Duodenal mucosa (tissue), 2 donors: ENCODE measurements at regions not wholly inside any gene's neighbourhood (a gene's known extent, or its start where the extent isn't known, plus 50 kb on each side); places are given as distances from the start of the nearest gene placed in this dataset.
"Not testable (repeated sequence)": the region's sequence is repeated elsewhere in the genome, so short reads cannot be mapped to it uniquely, and the experiment has no call there.

Experiments
- H3K27ac ChIP-seq: one replicate; pipeline ENCODE4 v1.7.0; 2013; ENCODE audit warnings: low read depth, low read length
- H3K27me3 ChIP-seq, 2 donors: one replicate each; pipeline ENCODE4 v1.7.0; 2013; ENCODE audit warnings: low read length in 2 of 2, control low read depth in 1 of 2; ENCODE audit not compliant: insufficient read depth in 2 of 2, control insufficient read depth in 1 of 2
- H3K36me3 ChIP-seq, 2 donors: one replicate each; pipeline ENCODE4 v1.7.0; 2013; ENCODE audit warnings: low read length in 2 of 2, control low read depth in 1 of 2; ENCODE audit not compliant: insufficient read depth in 2 of 2, control insufficient read depth in 1 of 2
- H3K4me1 ChIP-seq, 2 donors: one replicate each; pipeline ENCODE4 v1.7.0; 2013; ENCODE audit warnings: low read length in 2 of 2, control low read depth in 1 of 2; ENCODE audit not compliant: insufficient read depth in 2 of 2, control insufficient read depth in 1 of 2
- H3K4me3 ChIP-seq, 2 donors: one replicate each; pipeline ENCODE4 v1.7.0; 2013; ENCODE audit warnings: low read length in 2 of 2, low read depth in 1 of 2
- H3K9ac ChIP-seq, 2 donors: one replicate each; pipeline ENCODE4 v1.7.0; 2013; ENCODE audit warnings: low read length in 2 of 2, low read depth in 1 of 2
- H3K9me3 ChIP-seq, 2 donors: one replicate each; pipeline ENCODE4 v1.7.0; 2013; ENCODE audit warnings: low read length in 2 of 2, control low read depth in 1 of 2; ENCODE audit not compliant: control insufficient read depth in 1 of 2

DNA sequence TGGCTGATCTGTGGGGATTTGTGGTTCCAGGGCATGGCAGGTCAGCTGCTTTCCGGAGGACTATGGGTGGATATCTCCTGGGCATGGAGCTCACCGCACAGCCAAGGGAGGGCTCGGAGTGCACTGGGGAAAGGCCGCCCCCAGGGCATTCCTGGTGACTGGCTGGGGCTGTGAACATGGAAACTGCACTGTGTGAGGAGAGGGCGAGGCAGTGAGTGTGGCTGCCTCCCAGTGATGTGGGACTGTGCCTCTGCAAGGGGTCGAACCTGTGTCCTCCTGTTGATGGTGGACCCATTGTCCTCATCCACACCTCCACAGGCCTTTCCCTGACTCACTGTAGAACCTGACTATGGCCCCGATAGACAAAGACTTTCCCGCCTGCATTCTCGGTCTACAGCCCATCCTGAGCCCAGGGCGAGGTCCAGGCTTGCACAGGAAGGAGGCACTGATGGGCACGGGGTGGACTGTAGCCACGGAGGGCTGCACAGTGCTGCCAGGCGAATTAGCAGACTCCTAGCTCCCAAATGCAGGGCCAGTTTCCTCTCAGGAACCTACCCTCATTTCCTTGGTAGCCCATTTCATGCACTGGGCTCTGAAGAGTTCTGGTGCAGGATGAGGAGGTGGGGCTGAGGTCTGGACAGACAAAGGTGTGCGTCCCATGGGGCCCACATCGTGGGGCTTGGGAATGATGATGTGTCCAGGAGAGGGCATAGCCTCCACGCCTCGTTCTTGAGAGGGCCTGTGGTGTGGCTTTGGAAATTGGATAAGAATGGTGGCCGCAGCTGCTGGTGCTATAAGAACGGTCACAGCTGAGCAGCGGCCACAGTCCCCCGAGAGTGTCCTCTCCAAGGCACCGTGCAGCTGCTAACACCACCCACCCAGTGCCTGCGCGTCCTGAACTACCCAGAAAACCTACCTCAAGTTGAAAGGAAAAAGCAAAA is 415.1 kb downstream of the TMEM121 start:
- H3K9ac ChIP-seq = no peak overlapping the region
- peaks cover 8 to 10% of the 10 kb centered on the region in 2 donors for H3K4me1 ChIP-seq
- H3K4me3 ChIP-seq = no peak overlapping the region
- H3K27ac ChIP-seq = no peak overlapping the region
- H3K36me3 ChIP-seq = no peaks in the 10 kb centered on the region
- H3K9me3 ChIP-seq = peaks cover 4 to 5% of the 10 kb centered on the region in 2 donors
- no peaks in the 10 kb centered on the region for H3K27me3 ChIP-seq

- not testable (repeated sequence) for H3K36me3 ChIP-seq, H3K27ac ChIP-seq, H3K9ac ChIP-seq, H3K27me3 ChIP-seq, H3K4me3 ChIP-seq, H3K9me3 ChIP-seq
- peaks cover 8 to 10% of the 10 kb centered on the region in 2 donors for H3K4me1 ChIP-seq
Observed at GRCh38 chr14:105942725-105943124, 416.3 kb downstream of the TMEM121 start.

- no peaks in the 10 kb centered on the region for H3K9me3 ChIP-seq
Observed at GRCh38 chr14:105943973-105944602, 417.7 kb downstream of the TMEM121 start.

DNA sequence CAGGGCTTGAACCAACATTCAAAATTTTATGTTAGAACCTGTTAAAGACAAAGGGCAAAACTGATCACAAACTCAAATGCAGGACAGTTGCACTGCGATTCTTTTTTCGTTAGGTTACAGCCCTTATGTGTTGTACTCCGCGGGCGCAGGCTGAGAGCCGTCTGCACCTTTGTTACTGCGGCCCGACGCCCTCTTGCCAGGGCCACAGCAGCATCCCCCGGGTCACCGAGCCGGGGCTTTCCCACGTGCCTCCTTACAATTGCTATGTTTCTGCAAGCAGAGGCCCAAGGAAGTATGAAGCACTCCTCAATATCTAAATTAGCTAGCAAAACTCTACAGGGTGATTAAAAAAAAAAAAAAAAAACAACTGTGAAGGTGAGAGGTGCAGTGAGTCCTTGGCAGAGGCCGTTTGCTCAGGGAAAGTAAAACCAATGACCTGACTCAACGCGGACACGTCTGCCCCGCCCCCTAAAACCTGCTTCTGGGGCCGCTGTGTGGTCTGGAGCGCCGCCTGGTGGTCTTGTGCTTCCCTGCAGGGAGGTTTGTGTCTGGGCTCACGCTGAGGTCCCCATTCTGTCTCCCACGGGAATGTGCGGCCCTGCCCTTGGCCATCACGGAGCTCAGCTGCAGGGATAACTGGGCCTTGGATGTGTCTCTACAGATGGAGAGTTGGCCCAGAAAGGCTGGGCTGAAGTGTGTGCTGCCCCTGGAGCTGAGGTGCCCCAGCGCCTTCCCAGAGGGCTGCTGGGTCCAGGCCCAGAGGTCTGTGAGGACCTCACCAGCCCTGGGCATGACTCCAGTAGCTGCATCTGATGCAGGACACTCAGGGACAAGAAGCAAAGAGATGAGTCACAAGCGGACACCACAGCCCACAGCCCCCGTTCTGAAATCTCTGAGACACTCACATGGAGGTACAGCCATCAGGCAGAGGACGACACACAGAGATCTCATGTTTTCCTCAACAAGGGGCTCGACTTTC is 418.5 kb downstream of the TMEM121 start:
- no peaks in the 10 kb centered on the region for H3K27me3 ChIP-seq
- H3K36me3 ChIP-seq = no peaks in the 10 kb centered on the region
- peaks cover 8 to 10% of the 10 kb centered on the region in 2 donors for H3K4me1 ChIP-seq
- H3K4me3 ChIP-seq = peak overlapping the region; percentile 11 to 48
- no peaks in the 10 kb centered on the region for H3K9me3 ChIP-seq
- H3K27ac ChIP-seq = no peak overlapping the region
- H3K9ac ChIP-seq = no peak overlapping the region

More at GRCh38 chr14:105943973-105944602, 417.7 kb downstream of the TMEM121 start:
- Histone ChIP-seq H3K27ac (no peak overlapping the region), H3K4me3 (peak overlapping the region in 1 of 2 donors; percentile 48), H3K9ac (no peak overlapping the region), H3K36me3 (no peaks in the 10 kb centered on the region), H3K27me3 (no peaks in the 10 kb centered on the region), H3K4me1 (peaks cover 8 to 10% of the 10 kb centered on the region in 2 donors)

DNA sequence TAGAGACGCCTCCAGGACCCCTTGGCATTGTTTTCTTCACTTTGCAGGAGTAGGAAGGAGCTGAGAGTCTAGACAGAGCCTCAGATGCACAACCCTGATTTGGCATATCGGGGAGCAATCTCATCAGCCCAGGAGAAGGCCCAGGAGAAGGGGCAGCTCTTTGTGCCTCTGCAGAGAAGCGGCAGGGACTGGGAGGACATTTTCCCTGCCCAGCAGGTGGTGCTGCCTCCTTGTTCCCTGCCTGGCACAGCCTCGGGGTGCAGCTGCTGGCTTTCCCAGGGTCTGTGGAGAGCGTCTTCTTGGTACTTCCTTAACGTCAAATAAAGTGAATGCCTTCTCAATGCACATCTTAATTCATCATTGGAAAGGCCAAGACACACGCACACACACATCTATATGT is 419.5 kb downstream of the TMEM121 start:
- Histone ChIP-seq H3K4me1 (peaks cover 8 to 10% of the 10 kb centered on the region in 2 donors), H3K36me3 (no peaks in the 10 kb centered on the region), H3K27me3 (no peaks in the 10 kb centered on the region), H3K9me3 (no peaks in the 10 kb centered on the region), H3K9ac (no peak overlapping the region), H3K27ac (no peak overlapping the region), H3K4me3 (no peak overlapping the region)

GRCh38 chr14:105947599-105947998 is 421.2 kb downstream of the TMEM121 start:
- Histone ChIP-seq H3K36me3 (no peaks in the 10 kb centered on the region), H3K27ac (no peak overlapping the region), H3K4me1 (peaks cover 8 to 10% of the 10 kb centered on the region in 2 donors), H3K9ac (no peak overlapping the region), H3K4me3 (no peak overlapping the region), H3K27me3 (no peaks in the 10 kb centered on the region), H3K9me3 (no peaks in the 10 kb centered on the region)

DNA sequence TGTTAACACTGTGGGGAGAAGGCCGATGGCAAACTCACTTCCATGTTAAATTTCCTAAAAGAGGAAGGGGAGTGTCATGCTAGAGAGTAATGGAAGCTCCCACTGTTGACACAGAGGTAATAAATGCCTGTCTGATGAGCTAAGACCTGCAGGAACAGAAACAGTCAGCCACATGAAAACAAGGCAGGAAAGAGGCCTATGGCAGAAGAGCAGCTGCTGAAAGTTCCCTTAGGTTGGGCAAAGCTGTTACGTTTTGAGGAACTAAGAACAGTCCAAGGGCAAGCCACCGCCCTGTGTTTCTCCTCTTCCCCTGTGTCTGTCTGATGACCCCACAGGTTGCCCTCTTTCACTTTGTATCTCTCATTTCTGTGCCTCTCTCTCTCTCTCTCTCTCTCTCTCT is 422.6 kb downstream of the TMEM121 start:
- not testable (repeated sequence) for H3K36me3 ChIP-seq, H3K27me3 ChIP-seq, H3K9me3 ChIP-seq, H3K9ac ChIP-seq, H3K4me3 ChIP-seq, H3K27ac ChIP-seq
- H3K4me1 ChIP-seq = peaks cover 8 to 10% of the 10 kb centered on the region in 2 donors

DNA sequence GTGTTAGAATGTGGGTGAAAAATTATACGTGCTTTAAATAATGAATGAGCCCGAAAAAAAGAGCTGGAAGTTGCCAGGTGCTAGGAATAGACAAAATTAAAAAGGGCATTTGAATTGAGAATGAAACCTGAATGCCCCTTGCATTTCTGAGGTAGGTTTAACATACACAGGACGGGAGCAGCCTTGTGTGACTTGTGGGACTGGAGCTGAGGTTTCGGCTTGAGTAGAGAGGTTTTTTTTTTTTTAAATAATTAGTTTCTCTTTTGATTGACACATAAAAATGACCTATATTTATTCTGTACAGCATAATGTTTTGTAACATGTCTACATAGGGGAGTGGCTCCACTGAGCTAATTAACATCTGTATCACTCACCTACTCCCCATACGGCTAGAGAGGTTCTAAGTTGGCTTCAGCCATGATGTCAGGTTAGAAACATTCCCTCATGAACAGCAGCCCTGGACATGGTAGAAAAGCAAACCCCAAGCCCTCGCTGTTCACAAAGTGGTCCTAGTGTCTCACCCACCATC is 424.0 kb downstream of the TMEM121 start:
- H3K9me3 ChIP-seq, H3K27me3 ChIP-seq, H3K27ac ChIP-seq, H3K9ac ChIP-seq, H3K4me3 ChIP-seq, H3K4me1 ChIP-seq, H3K36me3 ChIP-seq: not testable (repeated sequence)

GRCh38 chr14:105951399-105951798 is 425.0 kb downstream of the TMEM121 start:
- H3K9me3 ChIP-seq = no peaks in the 10 kb centered on the region

More at GRCh38 chr14:105951399-105951798, 425.0 kb downstream of the TMEM121 start:
- Histone ChIP-seq H3K4me1 (no peaks in the 10 kb centered on the region), H3K36me3 (no peaks in the 10 kb centered on the region), H3K4me3 (no peak overlapping the region), H3K27ac (no peak overlapping the region), H3K27me3 (no peaks in the 10 kb centered on the region), H3K9ac (no peak overlapping the region)
